Lung (tissue), 11 donors: ENCODE measurements at regions not wholly inside any gene's neighbourhood (a gene's known extent, or its start where the extent isn't known, plus 50 kb on each side); places are given as distances from the start of the nearest gene placed in this dataset.

Experiments
- ATAC-seq: fragments of 200-7000 bp; cut with Tn5 transposase; one replicate; pipeline ENCODE4 v1.9.1; 2020; ENCODE audit warnings: moderate number of reproducible peaks; ENCODE audit not compliant: insufficient read depth, low FRiP score
- DNase-seq, 3 donors: peaks; one replicate each; pipeline ENCODE4 v3.0.0-alpha.2; 2013 to 2017
- H3K27ac ChIP-seq, 2 donors: one replicate each; pipeline ENCODE4 v1.5.1; 2013; ENCODE audit warnings: mild to moderate bottlenecking in 2 of 2, moderate library complexity in 2 of 2, control low read depth in 1 of 2, inconsistent platforms in 1 of 2, low read depth in 1 of 2, low read length in 1 of 2
- H3K27me3 ChIP-seq, 3 donors: one replicate each; pipeline ENCODE4 v1.5.1; 2013; ENCODE audit warnings: low read length in 2 of 3; ENCODE audit not compliant: control insufficient read depth in 3 of 3, insufficient read depth in 3 of 3
- H3K36me3 ChIP-seq, 4 donors: one replicate each; pipeline ENCODE4 v1.5.1; 2013; ENCODE audit warnings: low read length in 4 of 4, mild to moderate bottlenecking in 1 of 4, moderate library complexity in 1 of 4; ENCODE audit not compliant: control insufficient read depth in 4 of 4, insufficient read depth in 4 of 4
- H3K4me1 ChIP-seq, 5 donors: one replicate each; pipeline ENCODE4 v1.5.1; 2013; ENCODE audit warnings: low read length in 5 of 5, mild to moderate bottlenecking in 2 of 5, moderate library complexity in 1 of 5; ENCODE audit not compliant: control insufficient read depth in 5 of 5, insufficient read depth in 5 of 5
- H3K4me3 ChIP-seq: one replicate; pipeline ENCODE4 v1.5.1; 2013; ENCODE audit warnings: mild to moderate bottlenecking, control low read depth, moderate library complexity
- H3K9ac ChIP-seq, 2 donors: one replicate each; pipeline ENCODE4 v1.5.1; 2013; ENCODE audit warnings: low read length in 2 of 2, control low read depth in 1 of 2; ENCODE audit not compliant: insufficient read depth in 1 of 2
- H3K9me3 ChIP-seq, 4 donors: one replicate each; pipeline ENCODE4 v1.5.1; 2013; ENCODE audit warnings: low read length in 3 of 4, mild to moderate bottlenecking in 1 of 4, moderate library complexity in 1 of 4; ENCODE audit not compliant: control insufficient read depth in 4 of 4, insufficient read depth in 3 of 4
- WGBS, 2 donors: extraction: QIAGEN DNeasy Blood & Tissue Kit; methylation state at CpG; one replicate each; pipeline ENCODE4 v1.1.7; 2013; 5-methylcytosine and 5-hydroxymethylcytosine counted together
- TF ChIP-seq, protein P1 (sequence below): IDR thresholded peaks from 2 replicates; pipeline ENCODE4 v1.5.1; 2012; ENCODE audit warnings: mild to moderate bottlenecking; ENCODE audit errors: control extremely low read depth, extremely low read depth
- donor health status: control.
- donor health status: control.
- donor health status: Bipolar disorder and iron deficiency.
- donor health status: healthy.
- donor health status: DM: yes; HTN: yes; CAD: no.

DNA sequence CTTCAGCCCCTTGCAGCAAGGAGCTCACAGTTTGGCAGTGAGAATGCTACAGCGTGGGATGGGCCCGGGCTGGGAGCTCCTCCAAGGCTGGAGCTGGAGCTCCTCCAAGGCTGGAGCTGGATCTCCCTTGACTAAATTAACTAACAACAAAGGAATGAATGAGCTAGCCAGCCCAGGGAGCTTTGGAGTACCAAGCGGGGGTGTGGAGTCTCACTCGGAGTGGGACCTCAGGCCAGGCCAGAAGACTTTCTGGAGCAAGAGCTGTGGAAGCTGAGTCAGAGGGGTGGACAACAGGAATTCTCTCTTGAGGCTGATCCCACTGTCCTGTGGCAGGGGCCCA is 244.7 kb upstream of the HS6ST1 start:
- peaks cover 0 to 10% (median 1%) of the 10 kb centered on the region in 5 donors for H3K4me1 ChIP-seq
- TF ChIP-seq, protein P1, sequence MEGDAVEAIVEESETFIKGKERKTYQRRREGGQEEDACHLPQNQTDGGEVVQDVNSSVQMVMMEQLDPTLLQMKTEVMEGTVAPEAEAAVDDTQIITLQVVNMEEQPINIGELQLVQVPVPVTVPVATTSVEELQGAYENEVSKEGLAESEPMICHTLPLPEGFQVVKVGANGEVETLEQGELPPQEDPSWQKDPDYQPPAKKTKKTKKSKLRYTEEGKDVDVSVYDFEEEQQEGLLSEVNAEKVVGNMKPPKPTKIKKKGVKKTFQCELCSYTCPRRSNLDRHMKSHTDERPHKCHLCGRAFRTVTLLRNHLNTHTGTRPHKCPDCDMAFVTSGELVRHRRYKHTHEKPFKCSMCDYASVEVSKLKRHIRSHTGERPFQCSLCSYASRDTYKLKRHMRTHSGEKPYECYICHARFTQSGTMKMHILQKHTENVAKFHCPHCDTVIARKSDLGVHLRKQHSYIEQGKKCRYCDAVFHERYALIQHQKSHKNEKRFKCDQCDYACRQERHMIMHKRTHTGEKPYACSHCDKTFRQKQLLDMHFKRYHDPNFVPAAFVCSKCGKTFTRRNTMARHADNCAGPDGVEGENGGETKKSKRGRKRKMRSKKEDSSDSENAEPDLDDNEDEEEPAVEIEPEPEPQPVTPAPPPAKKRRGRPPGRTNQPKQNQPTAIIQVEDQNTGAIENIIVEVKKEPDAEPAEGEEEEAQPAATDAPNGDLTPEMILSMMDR = no peak
- 71 to 74% methylated on average over 4 of the region's 4 CpGs for WGBS, 2 donors
- H3K4me3 ChIP-seq = no peak overlapping the region
- H3K36me3 ChIP-seq = no peaks in the 10 kb centered on the region
- peak; percentile 80 for ATAC-seq
- peak; percentile 76 to 92 (median 84) for DNase-seq
- no peaks in the 10 kb centered on the region for H3K9me3 ChIP-seq
- no peak overlapping the region for H3K27ac ChIP-seq
- H3K9ac ChIP-seq = no peak overlapping the region
- H3K27me3 ChIP-seq = no peaks in the 10 kb centered on the region

DNA sequence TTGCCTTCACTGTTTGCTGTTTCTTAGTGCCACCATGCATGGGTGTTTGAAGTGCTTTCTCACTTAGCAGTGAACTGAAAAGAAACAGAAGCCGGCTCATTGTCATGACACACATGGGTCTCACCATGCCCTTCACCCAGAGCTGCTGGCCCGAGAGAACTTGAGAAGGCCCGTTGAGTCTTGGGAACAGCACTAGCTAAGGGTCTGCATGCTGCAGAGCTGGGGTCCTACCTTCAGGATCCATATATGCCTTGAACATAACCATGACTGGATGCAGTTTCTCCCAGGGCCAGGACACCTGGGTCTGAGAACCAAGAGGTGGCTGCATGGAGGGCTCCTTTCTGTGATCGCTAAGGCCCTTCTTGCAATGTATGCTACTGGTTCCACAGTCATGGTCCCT is 245.5 kb upstream of the HS6ST1 start:
- H3K9ac ChIP-seq = no peak overlapping the region
- H3K4me1 ChIP-seq = peaks cover 0 to 10% (median 1%) of the 10 kb centered on the region in 5 donors
- no peaks in the 10 kb centered on the region for H3K9me3 ChIP-seq
- no peak for DNase-seq
- no peak overlapping the region for H3K4me3 ChIP-seq
- ATAC-seq = no peak
- H3K27ac ChIP-seq = no peak overlapping the region
- no peaks in the 10 kb centered on the region for H3K27me3 ChIP-seq
- 95 to 99% methylated on average over 4 of the region's 4 CpGs for WGBS, 2 donors
- TF ChIP-seq, protein P1 = no peak
- no peaks in the 10 kb centered on the region for H3K36me3 ChIP-seq

DNA sequence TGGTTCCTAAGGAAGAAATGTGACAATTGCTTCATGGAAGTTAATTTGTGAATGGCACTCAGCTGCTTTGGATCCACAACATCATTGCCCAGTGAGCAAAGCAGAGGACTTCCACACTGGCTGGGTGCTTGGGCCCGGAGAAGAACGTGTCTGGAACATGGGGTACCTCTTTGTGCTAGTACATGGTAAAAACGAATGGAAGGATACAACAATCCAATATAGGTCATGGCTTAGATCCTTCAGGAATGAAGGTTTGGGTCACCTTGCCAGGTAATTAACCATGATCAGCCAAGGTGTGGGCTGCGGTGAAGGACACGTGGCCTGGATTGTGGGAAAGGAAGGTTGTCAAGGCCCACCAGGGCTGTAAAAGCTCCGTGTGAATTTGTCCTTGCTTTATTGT is 245.9 kb upstream of the HS6ST1 start:
- no peak for DNase-seq
- no peak for ATAC-seq
- no peaks in the 10 kb centered on the region for H3K36me3 ChIP-seq
- H3K9ac ChIP-seq = no peak overlapping the region
- H3K9me3 ChIP-seq = no peaks in the 10 kb centered on the region
- H3K4me1 ChIP-seq = peaks cover 0 to 10% (median 1%) of the 10 kb centered on the region in 5 donors
- 85 to 90% methylated on average over 6 of the region's 6 CpGs for WGBS, 2 donors
- TF ChIP-seq, protein P1 = no peak
- H3K27ac ChIP-seq = no peak overlapping the region
- H3K27me3 ChIP-seq = no peaks in the 10 kb centered on the region
- no peak overlapping the region for H3K4me3 ChIP-seq

DNA sequence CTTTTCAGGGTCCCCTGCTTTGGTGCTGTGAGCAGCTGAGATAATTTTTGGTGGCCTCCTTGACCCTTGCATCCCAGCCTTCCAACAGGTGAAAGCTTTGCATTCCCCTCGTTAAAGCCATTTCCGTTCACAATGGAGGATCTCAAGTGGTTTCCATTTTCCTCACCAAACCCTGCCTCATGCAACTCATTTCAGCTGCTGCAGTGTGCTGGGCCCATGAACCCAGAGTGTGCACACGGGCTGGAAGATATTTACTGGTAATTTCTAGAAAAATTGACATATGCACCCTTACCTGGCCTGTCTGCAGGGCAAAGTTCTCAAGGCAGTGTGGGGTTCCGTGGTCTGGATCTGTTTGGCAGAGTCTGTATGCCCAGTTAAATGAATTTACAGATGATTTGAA is 246.8 kb upstream of the HS6ST1 start:
- 89% methylated on average over 4 of the region's 4 CpGs for WGBS, 2 donors
- H3K4me3 ChIP-seq = no peak overlapping the region
- TF ChIP-seq, protein P1 = no peak
- DNase-seq (no peak), ATAC-seq (no peak)
- H3K9ac ChIP-seq = no peak overlapping the region
- peaks cover 0 to 10% (median 1%) of the 10 kb centered on the region in 5 donors for H3K4me1 ChIP-seq
- H3K27ac ChIP-seq = no peak overlapping the region
- H3K9me3 ChIP-seq = no peaks in the 10 kb centered on the region
- H3K36me3 ChIP-seq = no peaks in the 10 kb centered on the region
- H3K27me3 ChIP-seq = no peaks in the 10 kb centered on the region
